GM21786 (cell line): ENCODE measurements at regions not wholly inside any gene's neighbourhood (a gene's known extent, or its start where the extent isn't known, plus 50 kb on each side); places are given as distances from the start of the nearest gene placed in this dataset.
"Not testable (repeated sequence)": the region's sequence is repeated elsewhere in the genome, so short reads cannot be mapped to it uniquely, and the experiment has no call there.

ENCODE experiments used
- ATAC-seq: cut with Tn5 transposase; IDR thresholded peaks from one replicate; pipeline ENCODE4 v1.9.1; 2021; ENCODE audit not compliant: unreplicated experiment

- ATAC-seq, result no peak
Observed at GRCh38 chr10:38209332-38209731, 115.2 kb downstream of the ZNF37A start.

GRCh38 chr10:38209748-38210147 lies 115.6 kb downstream of the ZNF37A start:
- ATAC-seq, result not testable (repeated sequence)

- ATAC-seq, result no peak
Observed at GRCh38 chr10:38212460-38212859, 118.3 kb downstream of the ZNF37A start.

- ATAC-seq, result no peak
Observed at GRCh38 chr10:38226385-38226784, 132.2 kb downstream of the ZNF37A start.

GRCh38 chr10:38228394-38228793 lies 134.3 kb downstream of the ZNF37A start:
- ATAC-seq, result no peak

GRCh38 chr10:38238479-38238878 lies 144.3 kb downstream of the ZNF37A start:
- ATAC-seq, result not testable (repeated sequence)

- ATAC-seq, result not testable (repeated sequence)
Observed at GRCh38 chr10:38242061-38242649, 148.0 kb downstream of the ZNF37A start.

GRCh38 chr10:38248113-38248512 lies 154.0 kb downstream of the ZNF37A start:
- ATAC-seq, result not testable (repeated sequence)

- not testable (repeated sequence) for ATAC-seq
Observed at GRCh38 chr10:38252551-38252950, 158.4 kb downstream of the ZNF37A start.

- not testable (repeated sequence) for ATAC-seq
Observed at GRCh38 chr10:38267555-38267954, 173.4 kb downstream of the ZNF37A start.

GRCh38 chr10:38271031-38271430 lies 176.9 kb downstream of the ZNF37A start:
- ATAC-seq, result not testable (repeated sequence)

GRCh38 chr10:38274879-38275278 lies 180.7 kb downstream of the ZNF37A start:
- ATAC-seq, result not testable (repeated sequence)

- ATAC-seq, result not testable (repeated sequence)
Observed at GRCh38 chr10:38292560-38292959, 198.4 kb downstream of the ZNF37A start.

- not testable (repeated sequence) for ATAC-seq
Observed at GRCh38 chr10:38310111-38310510, 216.0 kb downstream of the ZNF37A start.

- ATAC-seq, result not testable (repeated sequence)
Observed at GRCh38 chr10:38315090-38315805, 221.1 kb downstream of the ZNF37A start.

- ATAC-seq, result not testable (repeated sequence)
Observed at GRCh38 chr10:38321393-38321792, 227.3 kb downstream of the ZNF37A start.

- ATAC-seq, result not testable (repeated sequence)
Observed at GRCh38 chr10:38330306-38330705, 236.2 kb downstream of the ZNF37A start.

GRCh38 chr10:38331106-38331505 lies 237.0 kb downstream of the ZNF37A start:
- not testable (repeated sequence) for ATAC-seq

GRCh38 chr10:38333699-38334098 lies 239.6 kb downstream of the ZNF37A start:
- ATAC-seq, result not testable (repeated sequence)

- not testable (repeated sequence) for ATAC-seq
Observed at GRCh38 chr10:38350645-38351044, 256.5 kb downstream of the ZNF37A start.

- peak; percentile 16 for ATAC-seq
Observed at GRCh38 chr10:38354410-38354809, 260.3 kb downstream of the ZNF37A start.

- peak; percentile 98 for ATAC-seq
Observed at GRCh38 chr10:38355911-38356526, 261.9 kb downstream of the ZNF37A start.
